Tibial nerve (tissue), 4 donors: ENCODE measurements at regions not wholly inside any gene's neighbourhood (a gene's known extent, or its start where the extent isn't known, plus 50 kb on each side); places are given as distances from the start of the nearest gene placed in this dataset.

Experiments
- CTCF ChIP-seq, 5 experiments: fragments of 200-600 bp in 3 of 5; fragments of 450-650 bp in 2 of 5; sonication (generic) in 3 of 5; IDR thresholded peaks; one replicate each; pipeline ENCODE4 v1.5.1; 2016 to 2019; ENCODE audit warnings: antibody characterized with exemption in 5 of 5, mild to moderate bottlenecking in 3 of 5, moderate library complexity in 2 of 5
- EP300 ChIP-seq, 2 donors: sonication (generic); formaldehyde crosslinking; IDR thresholded peaks; one replicate each; pipeline ENCODE4 v1.6.1; 2017; ENCODE audit warnings: antibody characterized with exemption in 2 of 2, mild to moderate bottlenecking in 1 of 2
- POLR2A ChIP-seq, 2 donors: fragments of 450-650 bp; IDR thresholded peaks; one replicate each; pipeline ENCODE4 v1.6.1; 2017; ENCODE audit warnings: antibody characterized with exemption in 2 of 2, mild to moderate bottlenecking in 2 of 2, moderate library complexity in 2 of 2

GRCh38 chr2:122565364-122565763 is 809.9 kb downstream of the TSN start:
- TF ChIP-seq CTCF (IDR thresholded peaks at IDR 0.05) = no peak
- no peak for TF ChIP-seq EP300 (IDR thresholded peaks at IDR 0.05)
- no peak for TF ChIP-seq POLR2A (IDR thresholded peaks at IDR 0.05)
